ENCODE measurements at regions not wholly inside any gene's neighbourhood (a gene's known extent, or its start where the extent isn't known, plus 50 kb on each side); places are given as distances from the start of the nearest gene placed in this dataset.

GRCh38 chr18:22336406-22336805 lies 81.3 kb downstream of the CTAGE1 start:
- DNase-seq (ENCODE audit: low spot score) = no peak
- intact Hi-C loops (cut with DNase I) = loop anchor here in 1 of 2 donors (5.0 kb wide), 1 partner anchor 149 kb away; no protein-coding TSS in a partner anchor

DNA sequence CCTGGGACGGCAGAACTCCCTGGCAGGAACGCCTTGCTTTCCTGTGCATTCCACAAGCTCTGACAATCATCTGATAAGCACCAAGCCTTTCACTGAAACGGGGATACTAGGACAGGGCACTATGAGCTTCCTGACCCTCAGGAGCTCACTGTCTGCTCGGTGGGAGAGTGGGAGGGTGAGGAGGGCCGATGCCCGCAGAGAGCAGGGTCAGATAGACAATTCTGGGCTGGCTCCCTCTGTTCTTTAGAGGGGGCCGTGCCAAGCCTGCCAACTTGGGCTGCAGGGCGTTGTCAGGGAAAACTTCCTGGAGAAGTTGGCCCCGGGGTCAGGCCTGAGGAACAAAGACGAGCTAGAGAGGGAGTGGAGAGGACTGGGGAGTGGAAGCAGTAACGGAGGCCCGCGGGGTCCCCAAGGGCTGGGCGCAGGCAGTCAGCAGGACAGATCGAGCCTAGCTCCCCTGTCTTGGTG lies 82.0 kb downstream of the CTAGE1 start:
- no peak for DNase-seq (ENCODE audit: low spot score)
- intact Hi-C loops (cut with DNase I) = loop anchor here in 1 of 2 donors (5.0 kb wide), 1 partner anchor 148 kb away; no protein-coding TSS in a partner anchor

- intact Hi-C loops (cut with DNase I) = no loop called here
- no peak for DNase-seq (ENCODE audit: low spot score)
These were observed 83.1 kb downstream of the CTAGE1 start for GRCh38 chr18:22334567-22334966.

DNA sequence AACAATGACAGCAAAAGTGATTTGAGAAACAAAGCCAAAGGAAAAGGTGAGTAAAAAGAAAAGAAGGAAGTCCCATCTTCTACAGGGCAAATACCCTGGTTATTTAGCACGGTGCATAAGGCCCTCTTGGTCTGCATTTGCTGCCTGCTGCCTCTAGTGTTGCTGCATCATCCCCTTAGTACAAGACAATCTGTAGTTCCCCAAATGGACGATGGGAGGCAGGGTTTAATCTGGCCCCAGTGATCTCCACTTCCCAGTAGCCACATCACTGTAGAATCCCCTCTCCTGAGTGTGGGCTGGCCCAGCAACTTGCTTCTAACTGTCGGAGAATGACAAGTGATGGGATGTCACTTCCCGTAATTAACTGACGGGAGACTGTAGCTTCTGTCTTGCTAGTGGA lies 85.1 kb downstream of the CTAGE1 start:
- intact Hi-C loops (cut with DNase I) = no loop called here
- DNase-seq (ENCODE audit: low spot score) = no peak

- intact Hi-C loops (cut with DNase I) = no loop called here
These were observed 87.2 kb downstream of the CTAGE1 start for GRCh38 chr18:22330508-22330907.

GRCh38 chr18:22325396-22325795 lies 92.3 kb downstream of the CTAGE1 start:
- DNase-seq (ENCODE audit: low spot score) = no peak
- intact Hi-C loops (cut with DNase I) = no loop called here

More at GRCh38 chr18:22330508-22330907, 87.2 kb downstream of the CTAGE1 start:
- DNase-seq (ENCODE audit: low spot score) = no peak

GRCh38 chr18:22324191-22325131 lies 93.3 kb downstream of the CTAGE1 start:
- DNase-seq (ENCODE audit: low spot score) = peak; percentile 92
- intact Hi-C loops (cut with DNase I) = no loop called here

- intact Hi-C loops (cut with DNase I) = no loop called here
- DNase-seq (ENCODE audit: low spot score) = peak; percentile 88
These were observed 95.4 kb downstream of the CTAGE1 start for GRCh38 chr18:22322243-22322691.

GRCh38 chr18:22320771-22321170 lies 96.9 kb downstream of the CTAGE1 start:
- intact Hi-C loops (cut with DNase I) = no loop called here
- no peak for DNase-seq (ENCODE audit: low spot score)

GRCh38 chr18:22320155-22320554 lies 97.6 kb downstream of the CTAGE1 start:
- intact Hi-C loops (cut with DNase I) = no loop called here

GRCh38 chr18:22318745-22319407 lies 98.8 kb downstream of the CTAGE1 start:
- no peak for DNase-seq (ENCODE audit: low spot score)
- intact Hi-C loops (cut with DNase I) = no loop called here

More at GRCh38 chr18:22320155-22320554, 97.6 kb downstream of the CTAGE1 start:
- no peak for DNase-seq (ENCODE audit: low spot score)

DNA sequence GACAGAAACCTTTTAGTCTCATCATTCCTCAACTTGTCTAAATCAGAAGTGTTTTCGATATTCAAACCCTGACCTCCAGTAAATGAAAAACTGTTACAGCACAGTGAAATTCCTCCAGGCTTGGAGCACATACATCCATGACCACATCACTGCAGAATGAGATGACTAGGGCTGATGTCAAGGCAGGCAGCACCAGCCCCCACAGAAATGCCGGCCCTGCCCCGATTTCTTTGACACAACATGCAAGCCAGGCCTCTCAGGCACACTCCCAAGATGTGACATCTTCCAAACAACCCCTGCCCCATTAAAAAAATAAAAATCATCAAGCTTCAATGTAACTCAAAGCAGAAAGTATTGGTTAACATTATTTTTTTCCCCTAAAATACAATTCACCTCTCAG lies 103.3 kb downstream of the CTAGE1 start:
- intact Hi-C loops (cut with DNase I) = no loop called here
- DNase-seq (ENCODE audit: low spot score) = peak; percentile 89

GRCh38 chr18:22314001-22314400 lies 103.7 kb downstream of the CTAGE1 start:
- intact Hi-C loops (cut with DNase I) = no loop called here
- DNase-seq (ENCODE audit: low spot score) = no peak

DNA sequence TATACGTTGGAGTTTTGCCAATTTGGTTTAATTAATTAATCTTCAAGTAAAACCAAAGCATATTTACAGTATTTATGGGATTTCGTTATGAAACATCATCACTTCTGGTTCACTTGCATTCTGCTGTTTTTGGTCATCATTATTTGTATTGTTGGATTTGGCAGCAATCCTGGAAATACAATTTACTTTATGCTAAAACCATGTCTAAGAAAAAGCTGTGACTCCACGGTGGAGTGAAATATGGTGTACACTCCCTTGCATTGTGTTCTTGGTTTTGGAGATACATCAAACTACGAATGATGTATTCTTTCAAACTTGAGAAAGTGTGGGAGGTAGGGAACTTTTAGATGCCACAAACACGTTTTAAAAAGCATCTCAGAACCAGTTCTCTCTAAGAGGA lies 106.4 kb downstream of the CTAGE1 start:
- intact Hi-C loops (cut with DNase I) = no loop called here
- DNase-seq (ENCODE audit: low spot score) = no peak

DNA sequence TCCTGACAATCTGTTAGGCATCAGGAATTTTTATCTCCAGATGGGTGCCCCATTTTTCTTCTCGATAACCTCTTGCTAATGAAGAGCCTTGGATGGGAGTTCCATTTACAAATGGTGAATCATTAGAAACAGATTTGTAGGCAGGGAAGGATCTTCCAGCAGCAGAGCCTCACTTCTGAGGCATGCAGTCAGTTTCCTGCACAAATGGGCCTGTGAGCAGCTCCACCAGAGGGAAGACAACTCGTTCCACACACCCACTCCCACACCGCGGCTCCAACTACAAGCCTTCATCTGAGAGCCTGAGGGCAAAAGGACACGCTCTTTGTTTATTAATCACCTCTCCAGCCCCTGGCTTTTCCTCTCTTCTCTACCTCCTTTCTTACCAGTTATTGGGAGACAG lies 108.5 kb downstream of the CTAGE1 start:
- DNase-seq (ENCODE audit: low spot score) = no peak
- intact Hi-C loops (cut with DNase I) = loop anchor here in 1 of 2 donors (2.0 kb wide), 1 partner anchor 22 kb away; no protein-coding TSS in a partner anchor

DNA sequence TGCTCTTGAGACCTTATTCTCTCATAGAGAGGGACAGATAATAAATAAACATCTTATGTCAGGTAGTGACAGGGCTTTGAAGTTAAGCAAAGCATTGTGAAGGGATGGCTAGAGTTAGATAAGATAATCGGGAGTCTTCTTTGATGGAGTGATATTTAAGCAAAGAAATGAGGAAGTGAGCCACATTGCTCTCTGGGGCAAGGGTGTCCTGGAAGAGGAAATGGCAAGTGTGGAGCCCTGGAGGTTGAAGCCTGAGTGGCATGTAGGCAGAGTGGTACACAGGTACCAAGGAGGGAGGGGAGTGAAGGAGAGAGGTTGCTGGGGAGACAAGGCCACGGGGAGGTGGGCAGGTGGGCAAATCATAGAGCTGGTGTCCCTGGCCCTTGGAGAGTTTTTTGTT lies 110.2 kb downstream of the CTAGE1 start:
- intact Hi-C loops (cut with DNase I) = no loop called here
- no peak for DNase-seq (ENCODE audit: low spot score)

- no peak for DNase-seq (ENCODE audit: low spot score)
- intact Hi-C loops (cut with DNase I) = no loop called here
These were observed 113.8 kb downstream of the CTAGE1 start for GRCh38 chr18:22303927-22304326.

GRCh38 chr18:22302144-22302543 lies 115.6 kb downstream of the CTAGE1 start:
- intact Hi-C loops (cut with DNase I) = no loop called here
- no peak for DNase-seq (ENCODE audit: low spot score)

- intact Hi-C loops (cut with DNase I) = no loop called here
- no peak for DNase-seq (ENCODE audit: low spot score)
These were observed 116.8 kb downstream of the CTAGE1 start for GRCh38 chr18:22300665-22301636.
